ENCODE measurements at regions not wholly inside any gene's neighbourhood (a gene's known extent, or its start where the extent isn't known, plus 50 kb on each side); places are given as distances from the start of the nearest gene placed in this dataset.
A peak's percentile ranks its signal among the peaks of the same experiment; 100 is the strongest.

DNA sequence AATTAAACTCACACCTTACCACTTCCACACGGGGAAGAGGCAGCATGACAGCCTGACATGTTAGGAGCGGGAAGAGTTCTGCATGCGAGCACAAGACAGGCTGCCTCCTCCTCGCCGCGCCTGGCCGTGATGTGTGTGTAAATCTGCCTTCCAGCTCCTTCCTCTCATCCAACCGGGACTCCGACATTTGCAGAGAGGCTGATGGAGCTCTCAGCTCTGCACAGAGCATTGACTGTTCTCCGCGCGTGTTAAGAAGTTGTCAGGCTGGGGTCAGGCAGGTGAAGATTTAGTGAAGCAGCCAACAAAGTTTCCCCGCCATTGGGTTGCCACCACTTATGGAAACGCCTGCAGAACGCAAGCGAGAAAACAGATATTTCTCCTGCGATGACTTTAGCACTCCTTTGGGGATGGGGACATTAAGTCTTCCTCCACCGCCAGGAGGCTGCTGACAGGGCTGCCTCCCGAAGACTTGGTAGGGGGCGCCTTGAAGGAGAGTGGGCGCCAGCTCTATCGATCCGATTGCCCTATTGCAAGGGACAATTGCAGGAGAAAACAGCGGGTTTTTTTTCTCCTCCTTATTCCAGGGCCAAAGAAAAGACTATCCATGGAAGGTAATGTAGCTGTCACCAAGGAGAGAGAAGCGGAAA is 213.9 kb upstream of the TSHZ3 start:
- no peak for DNase-seq

DNA sequence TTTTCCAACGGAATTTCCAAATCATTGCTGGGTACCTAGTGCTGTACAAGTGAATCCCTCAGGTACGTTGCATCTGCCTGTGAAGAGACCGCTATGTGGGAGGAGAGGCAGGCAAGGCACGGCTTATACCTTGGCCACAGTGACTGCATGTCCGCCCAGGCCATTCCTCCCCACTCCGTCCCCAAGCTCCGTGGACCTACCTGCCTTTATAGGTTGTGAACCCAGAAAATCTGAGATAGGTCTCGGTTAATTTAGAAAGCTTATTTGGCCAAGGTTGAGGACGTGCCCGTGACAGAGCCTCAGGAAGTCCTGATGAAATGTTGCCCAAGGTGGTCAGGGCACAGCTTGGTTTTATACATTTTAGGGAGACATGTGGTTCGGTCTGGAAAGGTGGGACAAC is 218.5 kb upstream of the TSHZ3 start:
- no peak for DNase-seq

DNA sequence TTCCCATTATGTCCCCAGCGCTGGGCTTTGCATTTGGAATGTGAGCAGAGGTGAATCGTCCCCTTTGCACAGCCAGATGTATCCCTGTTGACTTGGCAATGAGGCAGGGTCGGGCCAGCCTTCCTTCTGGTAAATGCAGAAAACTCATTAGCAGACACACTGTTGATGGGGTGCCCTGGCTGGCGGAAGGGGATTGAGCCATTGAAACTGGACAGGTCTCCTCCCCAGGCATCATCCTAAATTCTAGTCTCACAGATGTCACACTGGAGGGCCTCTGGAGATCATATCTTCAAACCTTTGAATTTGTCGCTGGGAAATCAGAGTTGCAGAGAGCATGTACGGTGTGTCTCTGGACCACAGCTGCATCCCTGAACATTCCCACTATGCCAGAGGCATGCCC is 219.5 kb upstream of the TSHZ3 start:
- no peak for DNase-seq

DNA sequence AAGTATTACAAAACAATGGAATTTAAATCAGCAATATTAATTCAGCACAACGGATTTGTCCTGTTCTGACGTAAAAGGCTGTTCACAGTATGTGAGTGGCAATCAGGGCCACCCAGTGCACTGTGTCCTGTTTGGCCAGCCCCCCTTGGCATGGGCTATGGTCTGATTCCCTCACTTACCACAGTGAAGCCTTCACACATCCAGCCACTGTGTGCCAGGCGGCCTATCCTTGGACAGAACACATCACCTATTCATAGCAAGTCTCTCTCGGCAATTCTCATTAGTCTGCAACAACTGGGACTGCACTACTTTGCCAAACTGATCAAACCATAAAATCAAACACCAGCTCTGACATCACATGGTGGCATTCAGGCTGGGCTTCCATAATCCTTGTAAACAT is 221.5 kb upstream of the TSHZ3 start:
- no peak for DNase-seq

DNA sequence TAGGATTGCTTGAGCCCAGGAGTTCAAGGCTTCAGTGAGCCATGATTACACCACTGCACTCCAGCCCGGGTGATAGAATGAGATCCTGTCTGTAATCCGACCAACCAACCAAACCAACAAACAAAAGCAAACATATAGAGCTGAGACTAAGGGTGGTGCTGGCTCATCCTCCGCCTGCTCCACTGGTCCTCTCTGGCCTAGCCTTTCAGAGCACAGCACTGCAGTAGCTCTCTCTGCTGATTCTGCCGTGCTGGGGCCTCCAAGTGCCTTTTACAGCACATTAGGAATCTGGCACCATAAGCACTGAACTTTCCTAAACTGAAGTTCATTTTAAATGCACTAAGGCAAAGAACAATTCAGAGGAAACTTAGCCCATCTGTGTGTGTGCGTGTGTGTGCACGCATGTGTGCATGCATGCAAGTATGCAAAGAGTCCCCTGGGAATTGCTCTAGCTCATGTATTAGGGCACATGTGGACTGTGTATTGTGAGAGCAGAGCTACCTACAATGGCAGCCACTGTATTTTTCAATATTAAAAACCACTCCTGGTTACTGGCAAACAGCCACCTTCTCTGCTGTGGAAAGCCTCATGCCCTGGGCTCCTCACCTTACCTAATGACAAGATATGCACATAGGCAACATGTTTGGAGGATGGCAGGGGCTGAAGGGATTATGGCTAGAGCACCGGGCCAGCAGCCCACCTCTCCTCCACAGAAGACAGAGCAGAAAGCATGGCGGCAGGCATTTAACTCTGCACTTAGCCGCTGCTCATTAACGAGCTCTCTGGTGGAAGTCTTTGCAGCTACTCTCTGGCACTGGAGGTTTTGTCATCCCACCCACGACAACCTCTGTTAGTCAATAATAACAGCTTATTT is 223.1 kb upstream of the TSHZ3 start:
- peak; percentile 36 for DNase-seq

DNA sequence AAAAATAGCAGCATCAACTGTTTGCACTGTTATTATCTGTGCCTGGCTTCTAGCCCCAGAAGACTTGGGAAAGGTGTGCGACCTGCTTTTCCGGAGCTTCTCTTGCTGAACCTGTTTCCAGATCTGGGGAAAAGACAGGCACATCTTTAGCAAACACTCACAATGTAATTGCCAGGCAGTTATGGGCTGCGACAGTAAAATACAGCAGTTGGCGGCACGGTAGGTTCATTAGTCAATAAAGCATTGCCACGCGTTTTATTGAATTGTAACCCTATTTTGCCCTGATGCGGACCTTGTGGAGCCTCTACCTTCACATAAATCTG is 223.7 kb upstream of the TSHZ3 start:
- DNase-seq, result no peak

DNA sequence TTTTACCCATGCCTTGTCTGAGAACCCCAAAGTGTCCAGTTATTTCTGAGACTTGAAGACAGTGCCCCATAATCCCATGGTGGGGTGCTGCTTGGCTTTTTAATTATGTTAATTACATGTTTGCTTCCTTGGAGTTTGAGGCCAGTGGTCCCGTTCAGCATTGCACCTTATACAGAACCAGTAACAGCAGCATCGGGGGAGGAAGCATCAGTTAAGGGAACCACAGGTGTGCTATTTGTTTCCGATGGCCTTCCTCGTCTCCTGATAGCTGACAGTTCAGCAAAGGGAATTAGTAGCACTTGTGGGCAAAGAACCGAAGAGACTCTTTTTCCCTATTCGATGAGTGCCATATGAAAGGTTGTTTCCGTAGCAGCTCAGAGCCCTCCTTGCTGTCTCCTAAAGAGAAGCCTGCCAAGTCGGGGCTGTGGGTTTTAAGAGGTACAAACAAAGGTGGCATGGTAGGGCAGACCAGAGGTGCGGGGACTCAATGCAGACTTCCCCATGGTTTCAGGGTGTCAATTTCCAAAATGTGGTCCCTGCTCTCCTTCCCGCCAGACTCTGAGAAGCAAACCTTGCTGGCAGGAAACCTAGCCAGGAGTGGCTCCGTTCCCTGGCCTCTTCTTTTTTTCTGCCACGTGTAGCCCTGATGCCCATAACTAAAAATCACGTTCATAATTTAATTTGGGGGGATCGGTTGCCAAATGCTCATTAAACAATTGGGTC is 225.2 kb upstream of the TSHZ3 start:
- no peak for DNase-seq

DNA sequence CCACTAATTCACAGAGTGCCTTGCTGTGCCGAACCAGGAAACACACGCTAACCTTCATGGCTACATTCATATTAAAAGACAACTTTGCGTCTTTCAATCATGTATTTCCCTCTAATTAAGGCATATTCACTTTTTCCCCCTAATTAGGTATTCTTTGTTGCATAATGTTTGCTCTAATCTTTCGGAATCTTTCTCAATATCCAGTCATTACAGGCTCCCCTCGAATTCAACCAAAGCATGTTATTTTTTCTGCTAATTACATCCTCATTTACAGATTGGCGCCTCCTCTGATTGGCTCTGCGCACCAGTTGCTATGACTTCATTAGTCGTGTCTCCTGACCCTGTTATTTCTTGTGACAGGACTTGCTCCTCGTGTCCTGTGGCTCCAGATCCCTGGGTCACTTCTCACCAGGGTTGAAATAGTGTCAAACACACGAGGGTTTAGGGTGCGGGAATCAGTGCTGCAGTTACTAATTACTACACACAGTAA is 226.7 kb upstream of the TSHZ3 start:
- peak; percentile 54 for DNase-seq

DNA sequence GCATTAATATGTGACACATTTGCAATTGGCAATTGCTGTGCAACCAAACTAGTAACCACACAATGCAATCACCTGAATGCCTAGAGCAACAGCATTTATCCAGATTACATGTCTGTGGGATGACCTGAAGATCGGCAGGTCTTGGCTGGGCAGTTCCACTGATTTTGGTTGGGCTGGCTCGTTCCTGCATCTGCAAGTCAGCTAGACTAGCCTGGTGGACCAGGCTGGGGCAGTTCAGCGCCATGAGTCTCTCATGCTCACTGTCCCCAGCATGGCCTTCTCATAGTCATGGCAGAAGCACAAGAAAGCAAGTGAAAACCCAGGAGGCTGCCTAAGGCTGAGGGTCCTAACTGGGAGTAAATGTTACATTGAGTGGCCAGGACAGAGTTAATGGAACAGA is 229.1 kb upstream of the TSHZ3 start:
- DNase-seq, result no peak

DNA sequence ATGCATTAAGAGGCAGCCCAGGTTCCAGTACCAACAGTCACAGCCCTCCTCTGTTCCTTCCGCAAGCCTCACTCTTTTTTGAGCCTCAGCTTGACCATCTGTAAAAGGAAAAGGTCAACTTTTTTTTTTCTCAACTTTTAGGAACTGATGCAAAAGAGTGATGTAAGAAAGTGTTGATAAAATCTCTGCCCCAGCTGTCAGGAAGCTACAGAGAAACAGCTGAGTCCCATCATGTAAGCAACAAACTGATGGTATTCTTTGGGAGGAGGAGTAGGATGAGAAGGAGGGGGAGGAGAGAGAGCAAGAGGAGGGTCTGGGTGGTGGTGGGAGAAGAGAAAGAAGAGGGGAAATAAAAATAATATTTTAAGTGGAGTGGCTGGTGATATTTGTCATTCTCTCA is 233.9 kb upstream of the TSHZ3 start:
- no peak for DNase-seq

DNA sequence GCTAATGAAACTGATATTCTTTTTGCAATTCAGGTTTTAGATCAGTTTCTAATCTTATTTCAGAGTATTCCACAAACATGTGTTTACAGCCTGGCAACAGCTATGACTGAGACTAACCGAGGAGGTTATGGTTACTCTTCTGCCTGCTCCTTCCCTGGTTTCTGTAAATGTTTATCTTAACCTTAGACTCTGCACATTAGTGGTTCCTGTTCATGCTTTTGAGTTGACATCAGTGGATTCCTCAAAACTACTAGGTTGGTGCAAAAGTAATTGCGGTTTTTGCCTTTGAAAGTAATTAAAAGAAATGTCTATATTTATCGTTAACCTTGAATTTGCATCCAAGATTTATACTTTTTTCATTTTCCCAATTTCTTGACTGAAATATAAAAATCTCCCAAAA is 237.0 kb upstream of the TSHZ3 start:
- no peak for DNase-seq

DNA sequence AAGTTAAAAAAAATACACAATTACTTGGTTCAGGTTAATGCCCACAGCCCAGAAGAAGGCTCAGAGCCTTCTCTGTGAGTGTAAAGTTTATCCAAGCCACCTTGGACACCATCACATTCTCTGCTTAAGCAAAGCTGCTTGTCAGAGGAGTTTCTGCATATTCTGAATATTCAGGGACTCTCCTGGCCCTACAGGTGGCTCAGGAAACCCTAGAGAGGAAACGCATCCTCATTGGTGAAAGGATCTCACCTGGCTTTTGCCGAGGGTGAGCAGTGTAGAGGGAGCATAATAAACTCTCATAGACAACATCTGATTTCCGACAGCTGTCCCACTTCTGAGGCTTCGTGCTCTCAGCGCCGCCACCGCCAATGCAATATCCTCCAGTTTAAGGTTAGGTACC is 239.9 kb upstream of the TSHZ3 start:
- DNase-seq, result no peak

DNA sequence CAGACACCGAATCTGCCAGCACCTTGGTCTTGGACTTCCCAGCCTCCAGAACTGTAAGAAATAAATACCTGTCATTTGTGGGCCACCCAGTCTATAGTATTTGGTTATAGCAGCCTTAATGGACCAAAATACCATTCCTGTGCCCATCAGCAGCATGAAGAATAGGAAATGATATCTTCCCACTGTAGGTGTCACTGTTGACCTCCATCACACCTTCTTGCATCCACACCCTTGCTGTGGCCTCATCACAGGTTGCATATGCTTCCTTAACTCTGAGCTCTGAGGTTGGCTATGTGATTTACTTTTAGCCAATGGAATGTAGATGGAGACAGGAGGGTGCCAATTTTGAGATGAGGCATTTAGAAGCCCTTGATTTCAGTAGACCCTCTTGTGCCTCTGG is 242.0 kb upstream of the TSHZ3 start:
- no peak for DNase-seq

DNA sequence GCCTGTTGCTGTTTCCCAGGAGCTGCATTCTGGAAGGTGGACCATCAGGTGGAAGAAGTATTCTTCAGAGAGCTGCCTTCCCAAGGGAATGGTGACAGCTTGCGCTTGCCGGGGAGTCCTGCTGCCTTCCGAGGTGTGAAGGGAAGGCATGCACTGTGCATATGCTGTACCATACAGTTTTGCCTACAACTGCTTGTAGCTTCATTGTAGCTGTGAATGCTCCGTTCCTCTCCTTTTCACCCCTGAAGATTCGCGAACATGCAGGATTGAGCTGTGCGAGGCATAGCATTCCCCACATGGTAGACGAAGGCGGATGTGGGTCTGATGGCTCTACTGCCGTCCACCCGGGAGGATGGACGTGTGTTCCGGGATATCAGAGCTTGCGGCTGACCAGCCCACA is 243.2 kb upstream of the TSHZ3 start:
- DNase-seq, result no peak

DNA sequence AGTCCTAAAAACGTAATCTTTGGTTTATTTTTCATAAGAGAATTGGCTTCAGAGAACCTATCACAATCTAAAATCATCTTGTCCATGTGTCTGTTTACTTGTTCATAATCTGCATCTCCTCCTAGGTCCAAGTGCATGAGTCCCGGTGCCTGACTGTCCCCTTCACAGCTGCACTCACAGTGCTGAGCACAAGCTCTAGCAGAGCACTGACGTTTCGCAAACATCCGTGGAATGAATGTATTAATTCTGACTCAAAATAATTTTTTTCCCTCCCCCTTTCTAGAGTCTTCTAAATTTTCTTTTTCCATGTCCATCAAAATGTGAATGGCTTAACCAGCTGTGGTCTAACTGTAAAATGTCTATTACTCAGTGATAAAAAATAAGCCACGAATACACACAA is 245.5 kb upstream of the TSHZ3 start:
- DNase-seq, result no peak

DNA sequence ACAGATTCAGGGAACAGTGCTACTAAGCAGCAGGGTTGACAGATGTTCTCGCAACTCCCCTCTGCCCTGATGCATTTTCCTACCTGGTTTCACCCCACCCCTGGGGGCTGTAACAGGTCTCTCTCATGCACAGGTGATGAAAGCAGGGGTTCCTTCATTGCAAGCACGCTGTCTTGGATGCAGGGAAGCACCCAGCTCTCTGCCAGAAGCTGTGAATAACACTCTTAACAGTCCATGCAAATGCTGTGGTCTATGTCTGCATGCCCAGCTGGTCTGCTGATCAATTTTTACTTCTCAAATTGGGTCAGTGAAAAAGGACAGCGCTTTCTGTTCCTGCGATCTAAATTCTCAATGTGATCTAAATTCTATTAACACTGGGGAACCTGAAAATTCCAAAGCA is 246.3 kb upstream of the TSHZ3 start:
- no peak for DNase-seq

DNA sequence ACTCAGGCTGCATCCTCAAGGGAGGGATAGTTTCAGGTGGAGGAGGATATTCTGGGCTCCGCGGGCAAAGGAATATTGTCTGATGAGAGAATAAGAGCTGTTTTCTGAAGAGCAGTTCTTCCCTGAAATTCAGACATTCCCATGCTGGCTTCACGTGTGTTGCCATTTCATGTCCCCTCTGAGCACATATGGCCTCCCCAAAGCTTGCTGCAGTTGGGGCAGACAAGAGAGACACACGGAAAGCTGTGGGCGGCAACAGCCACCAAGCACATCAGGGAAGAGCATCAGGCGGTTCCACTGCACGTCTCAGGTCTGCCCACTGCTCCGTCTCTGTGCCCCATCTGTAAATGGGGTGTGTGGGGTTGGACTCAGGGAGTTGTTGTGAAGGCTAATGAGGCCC is 247.5 kb upstream of the TSHZ3 start:
- DNase-seq, result no peak

DNA sequence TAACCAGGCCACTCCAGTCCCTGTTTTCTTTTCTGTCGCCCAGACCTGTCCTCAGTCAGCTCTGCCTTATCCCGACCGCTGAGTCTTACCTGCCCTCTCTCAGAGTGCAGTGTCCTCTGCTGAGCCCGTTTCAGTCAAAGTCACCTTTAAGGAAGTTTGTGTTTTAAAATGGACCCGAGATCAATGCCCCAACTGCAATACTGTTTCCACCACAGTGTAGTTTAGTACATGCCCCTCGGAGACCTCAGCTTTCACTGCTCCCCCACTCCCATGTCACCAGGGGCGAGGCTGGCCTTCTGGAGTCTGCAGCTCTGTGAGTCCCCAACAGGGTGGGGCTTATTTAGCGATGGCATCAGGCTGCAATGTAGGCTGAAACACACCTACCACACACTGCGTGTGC is 248.4 kb upstream of the TSHZ3 start:
- no peak for DNase-seq

DNA sequence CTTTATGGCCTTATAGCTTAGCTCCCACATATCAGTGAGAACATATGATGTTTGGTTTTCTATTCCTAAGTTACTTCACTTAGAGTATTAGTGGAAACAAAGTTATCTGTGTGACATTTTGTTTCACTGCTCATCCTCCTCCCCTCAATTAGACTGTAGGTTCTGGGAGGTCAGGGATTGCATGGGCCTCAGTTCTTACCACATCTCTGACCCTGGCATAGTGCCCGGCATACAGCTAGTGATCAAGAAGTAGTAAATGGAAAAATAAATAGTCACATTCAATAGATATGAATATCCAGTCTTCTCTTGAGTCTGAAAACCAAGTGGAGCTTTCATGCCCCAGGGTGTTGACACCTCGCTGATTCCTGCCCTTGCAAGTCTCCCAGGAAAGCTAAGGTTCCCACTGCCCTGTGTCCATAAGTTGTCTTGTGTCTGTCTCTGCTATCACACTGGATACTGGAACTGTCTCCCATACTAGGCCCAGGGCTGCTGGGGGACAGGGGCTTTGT is 249.5 kb upstream of the TSHZ3 start:
- DNase-seq, result no peak

DNA sequence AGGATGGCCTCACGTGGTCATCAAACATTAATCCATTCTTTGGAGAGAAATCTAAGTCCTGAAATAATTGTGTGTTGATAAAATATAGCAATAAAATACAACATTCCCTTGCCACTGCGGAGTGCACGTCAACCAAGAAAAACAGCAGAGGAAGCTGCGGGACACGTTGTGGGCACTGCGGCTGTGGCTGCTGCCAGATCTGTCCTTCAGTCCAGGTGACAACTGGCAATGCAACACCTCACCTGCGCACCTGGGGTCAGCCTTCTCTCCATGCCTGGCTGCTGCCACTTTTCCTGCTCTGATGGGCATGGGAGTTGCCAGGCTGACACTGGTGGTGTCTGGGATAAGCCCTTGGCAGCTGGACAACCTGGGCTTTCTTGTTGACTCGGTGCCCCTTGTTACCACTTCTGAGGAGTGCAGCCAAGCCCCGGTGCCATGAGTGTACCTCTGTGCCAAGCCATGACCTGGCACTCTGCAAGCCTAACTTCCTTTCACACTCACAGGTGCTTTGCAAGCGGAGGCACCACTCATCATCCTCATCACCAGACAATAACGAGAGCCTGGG is 251.6 kb upstream of the TSHZ3 start:
- DNase-seq, result no peak

DNA sequence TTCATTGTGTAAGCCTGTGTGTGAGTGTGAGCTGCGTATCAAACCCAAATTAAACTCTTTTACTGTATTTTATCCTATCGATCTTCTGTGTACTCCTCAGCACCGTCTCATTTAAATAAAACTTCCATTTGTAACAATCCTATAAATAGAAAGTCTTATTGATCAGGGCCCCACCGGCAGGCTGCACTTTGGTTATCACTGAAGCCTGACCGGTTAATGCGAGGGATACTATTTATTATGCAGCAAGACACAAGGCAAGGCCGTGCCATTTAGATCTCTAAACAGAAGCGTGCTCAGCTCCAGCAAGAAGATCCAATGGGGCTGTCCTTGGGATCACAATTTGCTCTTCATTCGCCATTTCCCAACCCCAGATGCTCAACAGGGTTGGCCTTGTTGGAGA is 252.6 kb upstream of the TSHZ3 start:
- no peak for DNase-seq

DNA sequence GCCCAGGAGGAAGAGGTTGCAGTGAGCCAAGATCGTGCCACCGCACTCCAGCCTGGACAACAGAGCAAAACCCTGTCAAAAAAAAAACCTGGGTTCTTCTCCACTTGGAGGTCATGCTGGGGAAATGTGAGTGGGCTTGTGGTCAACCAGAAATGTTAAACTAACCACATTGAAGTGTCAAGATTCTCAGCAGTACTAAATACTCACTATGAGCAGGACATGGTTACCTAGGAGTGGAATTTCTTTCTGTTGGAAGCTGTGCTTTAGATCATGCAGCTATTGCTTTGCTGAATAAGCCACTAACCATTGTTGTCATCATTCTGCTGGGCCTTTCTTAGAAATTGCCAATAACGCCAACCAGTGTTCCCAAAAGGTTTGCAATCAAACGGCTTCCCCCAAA is 253.3 kb upstream of the TSHZ3 start:
- no peak for DNase-seq

DNA sequence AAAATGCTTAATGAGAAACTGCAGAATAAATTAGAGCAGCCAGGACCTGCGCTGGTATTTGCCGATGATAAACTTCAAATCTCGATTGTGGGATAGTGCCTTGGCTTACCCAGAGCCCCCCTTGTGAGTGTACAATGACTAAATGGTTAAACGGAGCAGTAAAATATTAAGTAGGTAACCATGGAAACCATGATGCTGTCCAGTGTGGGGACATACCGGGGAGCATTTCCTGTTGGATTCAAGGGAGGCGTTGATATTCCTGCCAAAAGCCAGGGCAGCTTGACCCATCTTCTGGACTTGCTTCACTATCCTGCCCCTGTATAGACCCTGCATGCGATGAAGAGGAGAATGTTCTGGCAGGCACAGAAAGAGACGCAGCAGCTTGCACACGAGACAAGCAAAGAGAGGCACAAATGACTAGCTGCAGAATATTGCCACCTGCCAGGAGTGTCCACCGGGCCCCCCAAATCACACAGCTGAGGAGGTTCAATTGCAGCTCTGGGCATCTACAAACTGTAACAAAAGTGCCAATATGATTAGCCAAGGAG is 255.3 kb upstream of the TSHZ3 start:
- DNase-seq, result no peak

All from retina (tissue), 1 donor.